GM23338 (cell line): ENCODE measurements at regions not wholly inside any gene's neighbourhood (a gene's known extent, or its start where the extent isn't known, plus 50 kb on each side); places are given as distances from the start of the nearest gene placed in this dataset.
A peak's percentile ranks its signal among the peaks of the same experiment; 100 is the strongest.

Experiments used
- ATAC-seq: fragments of 200-7000 bp; cut with Tn5 transposase; 3 replicates; pipeline ENCODE4 v1.9.1; 2020
- DNase-seq: peaks from one replicate; pipeline ENCODE4 v3.0.0-alpha.2; 2015; ENCODE audit warnings: low spot score
- H2AFZ ChIP-seq: fragments of 200-600 bp; sonication (generic); 2 replicates; pipeline ENCODE4 v1.8.0; 2016; ENCODE audit warnings: antibody characterized with exemption, mild to moderate bottlenecking, moderate library complexity
- H3F3A ChIP-seq: fragments of 200-600 bp; sonication (generic); replicated peaks from 2 replicates; pipeline ENCODE4 v1.8.0; 2017; ENCODE audit warnings: antibody characterized with exemption, mixed run types, low read depth
- H3K27ac ChIP-seq: fragments of 200-600 bp; sonication (generic); 2 replicates; pipeline ENCODE4 v1.6.1; 2016; ENCODE audit warnings: low read depth
- H3K27me3 ChIP-seq: fragments of 200-600 bp; sonication (generic); 2 replicates; pipeline ENCODE4 v1.8.0; 2016; ENCODE audit warnings: mild to moderate bottlenecking, mixed run types, moderate library complexity; ENCODE audit not compliant: insufficient read depth
- H3K36me3 ChIP-seq: fragments of 200-600 bp; sonication (generic); 2 replicates; pipeline ENCODE4 v1.8.0; 2016; ENCODE audit warnings: mild to moderate bottlenecking; ENCODE audit not compliant: insufficient read depth
- H3K4me1 ChIP-seq: fragments of 200-600 bp; sonication (generic); 2 replicates; pipeline ENCODE4 v1.8.0; 2016; ENCODE audit warnings: mild to moderate bottlenecking, moderate library complexity; ENCODE audit not compliant: insufficient read depth
- H3K4me2 ChIP-seq: fragments of 200-600 bp; sonication (generic); 2 replicates; pipeline ENCODE4 v1.7.1; 2017; ENCODE audit warnings: mixed run types
- H3K4me3 ChIP-seq: fragments of 200-600 bp; sonication (generic); 2 replicates; pipeline ENCODE4 v1.6.1; 2016; ENCODE audit warnings: mixed run types
- H3K79me2 ChIP-seq: fragments of 200-600 bp; sonication (generic); replicated peaks from 2 replicates; pipeline ENCODE4 v1.8.0; 2017; ENCODE audit warnings: mild to moderate bottlenecking; ENCODE audit not compliant: insufficient read depth
- H3K9me2 ChIP-seq: fragments of 200-600 bp; sonication (generic); 2 replicates; pipeline ENCODE4 v1.8.0; 2017; ENCODE audit not compliant: insufficient read depth
- H4K20me1 ChIP-seq: fragments of 200-600 bp; sonication (generic); replicated peaks from 2 replicates; pipeline ENCODE4 v1.8.0; 2017; ENCODE audit warnings: mild to moderate bottlenecking; ENCODE audit not compliant: insufficient read depth
- H3K27ac Mint-ChIP-seq: 2 replicates; pipeline ENCODE4 v1.8.0; 2020; ENCODE audit warnings: inconsistent platforms, mild to moderate bottlenecking, moderate library complexity, mixed read lengths
- H3K27me3 Mint-ChIP-seq: 3 replicates; pipeline ENCODE4 v1.8.0; 2022; ENCODE audit warnings: low read depth, mild to moderate bottlenecking, moderate library complexity, mixed read lengths, inconsistent platforms; ENCODE audit not compliant: insufficient read depth, poor library complexity
- H3K36me3 Mint-ChIP-seq: 3 replicates; pipeline ENCODE4 v1.8.0; 2021; ENCODE audit warnings: low read depth, mild to moderate bottlenecking, inconsistent platforms, moderate library complexity, mixed read lengths
- H3K4me1 Mint-ChIP-seq: 3 replicates; pipeline ENCODE4 v1.8.0; 2020; ENCODE audit warnings: mild to moderate bottlenecking, inconsistent platforms, mixed read lengths
- H3K4me3 Mint-ChIP-seq: 3 replicates; pipeline ENCODE4 v1.8.0; 2021; ENCODE audit warnings: moderate library complexity, mild to moderate bottlenecking, inconsistent platforms, mixed read lengths
- H3K9me3 Mint-ChIP-seq: 3 replicates; pipeline ENCODE4 v1.8.0; 2020; ENCODE audit warnings: moderate library complexity, mild to moderate bottlenecking, inconsistent platforms, mixed read lengths
- CTCF ChIP-seq, 2 experiments: fragments of 200-600 bp in 1 of 2; sonication (generic) in 1 of 2; conservative IDR thresholded peaks; 2 replicates each; pipeline versions ENCODE4 v1.5.1 to v1.6.1; 2016 to 2017; ENCODE audit warnings: antibody characterized with exemption in 2 of 2, low read depth in 2 of 2, mild to moderate bottlenecking in 2 of 2, moderate library complexity in 1 of 2
- ZNF462 ChIP-seq: fragments of 250-450 bp; sonication (Bioruptor Pico); IDR thresholded peaks from 2 replicates; pipeline ENCODE4 v1.5.0; 2020; ENCODE audit warnings: mild to moderate bottlenecking, moderate library complexity

- peak overlapping the region; percentile 21 for H3K4me3 Mint-ChIP-seq
Observed at GRCh38 chr9:111250875-111251842, 78.9 kb downstream of the OR2K2 start.

More at GRCh38 chr9:111250875-111251842, 78.9 kb downstream of the OR2K2 start:
- no peaks in the 10 kb centered on the region for H4K20me1 ChIP-seq
- H3K4me2 ChIP-seq, result peak overlapping the region; percentile 69
- peak; percentile 76 for TF ChIP-seq ZNF462
- no peak for TF ChIP-seq CTCF (conservative IDR thresholded peaks at IDR 0.05; ENCODE audit: low read depth in 2 of 2)
- Mint-ChIP-seq H3K27me3 (no peaks in the 10 kb centered on the region), H3K27ac (peak overlapping the region; percentile 27), H3K36me3 (no peaks in the 10 kb centered on the region), H3K9me3 (no peaks in the 10 kb centered on the region), H3K4me1 (peaks cover 23% of the 10 kb centered on the region)
- no peak overlapping the region; the same call in 1 of the 2 replicates for H2AFZ ChIP-seq
- H3K27me3 ChIP-seq, result no peaks in the 10 kb centered on the region
- no peaks in the 10 kb centered on the region for H3F3A ChIP-seq
- H3K4me1 ChIP-seq, result peaks cover 18% of the 10 kb centered on the region
- H3K36me3 ChIP-seq, result no peaks in the 10 kb centered on the region
- 0 out of 2 replicates have a peak, but pooled peaks cover 4% of the 10 kb centered on the region for H3K9me2 ChIP-seq
- 0 out of 2 replicates have a peak overlapping the region, but pooled peaks have one; percentile 3 for H3K4me3 ChIP-seq
- DNase-seq, result no peak
- ATAC-seq, result peak; percentile 32; the same call in 2 of the 3 replicates
- H3K79me2 ChIP-seq, result no peaks in the 10 kb centered on the region
- no peak overlapping the region for H3K27ac ChIP-seq
